GM11168 (cell line): ENCODE measurements at regions not wholly inside any gene's neighbourhood (a gene's known extent, or its start where the extent isn't known, plus 50 kb on each side); places are given as distances from the start of the nearest gene placed in this dataset.

Experiments
- in situ Hi-C: fragments of 300-500 bp; cut with MboI; formaldehyde crosslinking; loops from one replicate; pipeline ENCODE4 v1.12.0; 2022; ENCODE audit warnings: low sequenced_read_pairs; ENCODE audit not compliant: unreplicated experiment

- in situ Hi-C loops: loop anchor here (25.0 kb wide), 1 partner anchor 463 kb away; no protein-coding TSS in a partner anchor
Measured at GRCh38 chr7:16099302-16099849, 322.0 kb downstream of the CRPPA start.

GRCh38 chr7:16098585-16099179, 322.7 kb downstream of the CRPPA start:
- in situ Hi-C loops: loop anchor here (25.0 kb wide), 1 partner anchor 464 kb away; no protein-coding TSS in a partner anchor

- in situ Hi-C loops: loop anchor here (25.0 kb wide), 1 partner anchor 464 kb away; no protein-coding TSS in a partner anchor
Measured at GRCh38 chr7:16098058-16098457, 323.3 kb downstream of the CRPPA start.

GRCh38 chr7:16095171-16095950, 326.0 kb downstream of the CRPPA start:
- in situ Hi-C loops: loop anchor here (25.0 kb wide), 1 partner anchor 467 kb away; no protein-coding TSS in a partner anchor

GRCh38 chr7:16094651-16095050, 326.7 kb downstream of the CRPPA start:
- in situ Hi-C loops: loop anchor here (25.0 kb wide), 1 partner anchor 468 kb away; no protein-coding TSS in a partner anchor

- in situ Hi-C loops: loop anchor here (25.0 kb wide), 1 partner anchor 470 kb away; no protein-coding TSS in a partner anchor
Measured at GRCh38 chr7:16092711-16093110, 328.6 kb downstream of the CRPPA start.

GRCh38 chr7:16091701-16092310, 329.5 kb downstream of the CRPPA start:
- in situ Hi-C loops: loop anchor here (25.0 kb wide), 1 partner anchor 470 kb away; no protein-coding TSS in a partner anchor

GRCh38 chr7:16089801-16090200, 331.5 kb downstream of the CRPPA start:
- in situ Hi-C loops: loop anchor here (25.0 kb wide), 1 partner anchor 472 kb away; no protein-coding TSS in a partner anchor

- in situ Hi-C loops: loop anchor here (25.0 kb wide), 1 partner anchor 473 kb away; no protein-coding TSS in a partner anchor
Measured at GRCh38 chr7:16089191-16089590, 332.1 kb downstream of the CRPPA start.

- in situ Hi-C loops: loop anchor here (25.0 kb wide), 1 partner anchor 476 kb away; no protein-coding TSS in a partner anchor
Measured at GRCh38 chr7:16086743-16087142, 334.6 kb downstream of the CRPPA start.

GRCh38 chr7:16085780-16086179, 335.6 kb downstream of the CRPPA start:
- in situ Hi-C loops: loop anchor here (25.0 kb wide), 1 partner anchor 477 kb away; no protein-coding TSS in a partner anchor

- in situ Hi-C loops: loop anchor here (25.0 kb wide), 1 partner anchor 477 kb away; no protein-coding TSS in a partner anchor
Measured at GRCh38 chr7:16084875-16085274, 336.5 kb downstream of the CRPPA start.

- in situ Hi-C loops: loop anchor here (25.0 kb wide), 1 partner anchor 478 kb away; no protein-coding TSS in a partner anchor
Measured at GRCh38 chr7:16084370-16084769, 337.0 kb downstream of the CRPPA start.

GRCh38 chr7:16083931-16084330, 337.4 kb downstream of the CRPPA start:
- in situ Hi-C loops: loop anchor here (25.0 kb wide), 1 partner anchor 478 kb away; no protein-coding TSS in a partner anchor

GRCh38 chr7:16080131-16080530, 341.2 kb downstream of the CRPPA start:
- in situ Hi-C loops: loop anchor here (25.0 kb wide), 1 partner anchor 482 kb away; no protein-coding TSS in a partner anchor

- in situ Hi-C loops: loop anchor here (25.0 kb wide), 1 partner anchor 483 kb away; no protein-coding TSS in a partner anchor
Measured at GRCh38 chr7:16079723-16080122, 341.6 kb downstream of the CRPPA start.

- in situ Hi-C loops: loop anchor here (25.0 kb wide), 1 partner anchor 484 kb away; no protein-coding TSS in a partner anchor
Measured at GRCh38 chr7:16078076-16078952, 343.0 kb downstream of the CRPPA start.

- in situ Hi-C loops: no loop called here
Measured at GRCh38 chr7:16071246-16071857, 350.0 kb downstream of the CRPPA start.
